ENCODE measurements at regions not wholly inside any gene's neighbourhood (a gene's known extent, or its start where the extent isn't known, plus 50 kb on each side); places are given as distances from the start of the nearest gene placed in this dataset.

DNA sequence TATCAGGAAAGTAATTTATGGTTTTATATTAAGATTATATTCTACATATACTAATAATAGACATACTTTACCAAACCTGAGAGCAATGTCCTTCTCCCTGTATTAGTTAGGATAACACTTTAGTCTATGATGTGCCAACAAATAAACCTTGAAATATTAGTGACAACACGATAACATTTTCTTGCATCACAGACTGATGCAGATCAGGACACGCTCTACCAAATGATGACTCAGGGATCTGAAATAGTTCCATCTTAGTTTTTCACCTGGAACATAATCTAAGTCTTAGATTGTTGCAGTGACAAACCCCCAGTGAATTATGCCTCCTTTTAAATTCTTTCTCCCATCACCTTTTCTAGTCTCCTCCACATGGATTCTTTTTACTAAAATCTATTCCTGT, 214.2 kb downstream of the CLCN4 start:
- no peak overlapping the region for H3K4me2 ChIP-seq (ENCODE audit: low read length)
- intact Hi-C loops (cut with micrococcal nuclease; ENCODE audit: unreplicated experiment): no loop called here
- no peaks in the 10 kb centered on the region for H3K9me3 ChIP-seq (ENCODE audit: low read length)
- POLR2A ChIA-PET: no interaction called here
- H3K36me3 ChIP-seq (ENCODE audit: insufficient read depth, low read length): no peaks in the 10 kb centered on the region
- no peaks in the 10 kb centered on the region for H3K9me2 ChIP-seq (ENCODE audit: insufficient read depth, low read length)
- no peak overlapping the region for H2AFZ ChIP-seq (ENCODE audit: low read length)
- TF ChIP-seq, protein P1, sequence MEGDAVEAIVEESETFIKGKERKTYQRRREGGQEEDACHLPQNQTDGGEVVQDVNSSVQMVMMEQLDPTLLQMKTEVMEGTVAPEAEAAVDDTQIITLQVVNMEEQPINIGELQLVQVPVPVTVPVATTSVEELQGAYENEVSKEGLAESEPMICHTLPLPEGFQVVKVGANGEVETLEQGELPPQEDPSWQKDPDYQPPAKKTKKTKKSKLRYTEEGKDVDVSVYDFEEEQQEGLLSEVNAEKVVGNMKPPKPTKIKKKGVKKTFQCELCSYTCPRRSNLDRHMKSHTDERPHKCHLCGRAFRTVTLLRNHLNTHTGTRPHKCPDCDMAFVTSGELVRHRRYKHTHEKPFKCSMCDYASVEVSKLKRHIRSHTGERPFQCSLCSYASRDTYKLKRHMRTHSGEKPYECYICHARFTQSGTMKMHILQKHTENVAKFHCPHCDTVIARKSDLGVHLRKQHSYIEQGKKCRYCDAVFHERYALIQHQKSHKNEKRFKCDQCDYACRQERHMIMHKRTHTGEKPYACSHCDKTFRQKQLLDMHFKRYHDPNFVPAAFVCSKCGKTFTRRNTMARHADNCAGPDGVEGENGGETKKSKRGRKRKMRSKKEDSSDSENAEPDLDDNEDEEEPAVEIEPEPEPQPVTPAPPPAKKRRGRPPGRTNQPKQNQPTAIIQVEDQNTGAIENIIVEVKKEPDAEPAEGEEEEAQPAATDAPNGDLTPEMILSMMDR (conservative IDR thresholded peaks at IDR 0.05; ENCODE audit: low read length): no peak
- no peak for TF ChIP-seq EZH2phosphoT487 (IDR thresholded peaks at IDR 0.05; ENCODE audit: borderline replicate concordance, low read depth, low read length)
- H3K4me1 ChIP-seq (ENCODE audit: insufficient read depth, low read length, poor library complexity, severe bottlenecking): no peaks in the 10 kb centered on the region
- H3K79me2 ChIP-seq (ENCODE audit: insufficient read depth, low read depth, low read length): no peaks in the 10 kb centered on the region
- H3K4me3 ChIP-seq (ENCODE audit: low read depth, low read length, poor library complexity, severe bottlenecking): no peak overlapping the region
- no peak overlapping the region for H3K27ac ChIP-seq (ENCODE audit: low read depth, low read length, poor library complexity, severe bottlenecking)
- DNase-seq (ENCODE audit: low spot score): no peak
- H4K20me1 ChIP-seq (ENCODE audit: insufficient read depth, low read length): no peaks in the 10 kb centered on the region
- BruUV-seq (replicated peaks): no TSS peak
- CTCF ChIA-PET (ENCODE audit: unreplicated experiment): no interaction called here

DNA sequence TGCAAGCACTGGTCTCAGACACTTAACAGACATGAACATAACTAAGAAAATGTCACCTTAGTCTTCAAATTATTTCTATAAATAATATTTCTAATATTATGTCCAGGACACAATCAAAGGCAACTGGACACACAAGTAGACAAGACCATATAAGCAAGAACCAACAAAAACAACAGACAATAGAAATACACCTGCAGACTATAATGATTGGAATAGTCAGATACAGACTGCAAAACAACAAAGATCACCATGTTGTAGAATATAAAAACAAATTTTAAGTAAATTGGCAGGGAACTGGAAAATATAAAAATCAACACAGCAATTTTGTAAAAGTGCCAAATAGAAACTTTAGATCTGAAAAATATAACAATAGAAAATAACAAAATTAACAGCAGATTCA, 220.7 kb downstream of the CLCN4 start:
- intact Hi-C loops (cut with micrococcal nuclease; ENCODE audit: unreplicated experiment): no loop called here
- CTCF ChIA-PET (ENCODE audit: unreplicated experiment): no interaction called here
- BruUV-seq (replicated peaks): no TSS peak
- no peaks in the 10 kb centered on the region for H3K79me2 ChIP-seq (ENCODE audit: insufficient read depth, low read depth, low read length)
- POLR2A ChIA-PET: no interaction called here
- H3K36me3 ChIP-seq (ENCODE audit: insufficient read depth, low read length): no peaks in the 10 kb centered on the region
- no peak overlapping the region for H3K27ac ChIP-seq (ENCODE audit: low read depth, low read length, poor library complexity, severe bottlenecking)
- no peak overlapping the region for H3K4me2 ChIP-seq (ENCODE audit: low read length)
- TF ChIP-seq, protein P1 (conservative IDR thresholded peaks at IDR 0.05; ENCODE audit: low read length): no peak
- TF ChIP-seq EZH2phosphoT487 (IDR thresholded peaks at IDR 0.05; ENCODE audit: borderline replicate concordance, low read depth, low read length): no peak
- no peaks in the 10 kb centered on the region for H4K20me1 ChIP-seq (ENCODE audit: insufficient read depth, low read length)
- H3K4me3 ChIP-seq (ENCODE audit: low read depth, low read length, poor library complexity, severe bottlenecking): no peak overlapping the region
- no peaks in the 10 kb centered on the region for H3K9me2 ChIP-seq (ENCODE audit: insufficient read depth, low read length)
- no peak overlapping the region for H2AFZ ChIP-seq (ENCODE audit: low read length)
- no peaks in the 10 kb centered on the region for H3K9me3 ChIP-seq (ENCODE audit: low read length)
- DNase-seq (ENCODE audit: low spot score): no peak
- H3K4me1 ChIP-seq (ENCODE audit: insufficient read depth, low read length, poor library complexity, severe bottlenecking): no peaks in the 10 kb centered on the region

DNA sequence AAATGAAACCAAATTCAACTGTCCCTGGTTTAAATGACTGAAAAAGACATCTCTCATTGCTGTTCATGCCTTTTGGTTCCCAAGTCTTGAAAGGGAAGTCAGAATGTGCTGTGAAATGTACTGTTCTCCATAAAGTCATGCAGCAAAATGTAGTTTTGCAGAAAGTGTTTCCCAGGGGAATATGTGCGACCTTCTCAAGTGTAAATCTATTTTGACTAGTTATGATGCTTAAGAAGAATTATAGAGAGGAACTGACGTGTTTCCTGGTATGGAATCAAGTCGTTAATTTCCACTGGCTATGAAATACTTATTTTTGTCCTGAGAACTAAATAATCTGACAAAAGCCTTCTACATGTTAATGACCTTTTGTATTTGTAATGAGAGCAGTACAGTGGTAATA, 223.1 kb downstream of the CLCN4 start:
- H3K9me2 ChIP-seq (ENCODE audit: insufficient read depth, low read length): no peaks in the 10 kb centered on the region
- no peak overlapping the region for H3K27ac ChIP-seq (ENCODE audit: low read depth, low read length, poor library complexity, severe bottlenecking)
- no TSS peak for BruUV-seq (replicated peaks)
- ChIA-PET CTCF (ENCODE audit: unreplicated experiment) (no interaction called here), POLR2A (no interaction called here)
- intact Hi-C loops (cut with micrococcal nuclease; ENCODE audit: unreplicated experiment): no loop called here
- no peak overlapping the region for H2AFZ ChIP-seq (ENCODE audit: low read length)
- no peaks in the 10 kb centered on the region for H3K4me1 ChIP-seq (ENCODE audit: insufficient read depth, low read length, poor library complexity, severe bottlenecking)
- no peaks in the 10 kb centered on the region for H3K79me2 ChIP-seq (ENCODE audit: insufficient read depth, low read depth, low read length)
- no peaks in the 10 kb centered on the region for H3K36me3 ChIP-seq (ENCODE audit: insufficient read depth, low read length)
- DNase-seq (ENCODE audit: low spot score): no peak
- no peaks in the 10 kb centered on the region for H3K9me3 ChIP-seq (ENCODE audit: low read length)
- no peak overlapping the region for H3K4me2 ChIP-seq (ENCODE audit: low read length)
- H4K20me1 ChIP-seq (ENCODE audit: insufficient read depth, low read length): no peaks in the 10 kb centered on the region
- H3K4me3 ChIP-seq (ENCODE audit: low read depth, low read length, poor library complexity, severe bottlenecking): no peak overlapping the region
- TF ChIP-seq EZH2phosphoT487 (IDR thresholded peaks at IDR 0.05; ENCODE audit: borderline replicate concordance, low read depth, low read length): no peak
- TF ChIP-seq, protein P1 (conservative IDR thresholded peaks at IDR 0.05; ENCODE audit: low read length): no peak
